ENCODE measurements at regions not wholly inside any gene's neighbourhood (a gene's known extent, or its start where the extent isn't known, plus 50 kb on each side); places are given as distances from the start of the nearest gene placed in this dataset.

- FAIRE-seq = no peak
- POLR2A ChIA-PET (ENCODE audit: partially characterized antibody) = interaction anchor here (1.7 kb wide), 1 partner anchor 10 kb away, joined by 5 read pairs; no protein-coding TSS in a partner anchor
- H2BK5ac ChIP-seq (ENCODE audit: low read depth, low read length) = no peak overlapping the region
- TF ChIP-seq NRF1 (IDR thresholded peaks at IDR 0.05; ENCODE audit: low read depth, low read length) (no peak), ATF2 (IDR thresholded peaks at IDR 0.05; ENCODE audit: low read length) (no peak), NANOG (IDR thresholded peaks at IDR 0.05; ENCODE audit: insufficient read depth, low read depth, low read length, poor library complexity, severe bottlenecking) (no peak), GTF2F1 (IDR thresholded peaks at IDR 0.05; ENCODE audit: borderline replicate concordance, low read depth, low read length) (no peak), SAP30 (IDR thresholded peaks at IDR 0.05; ENCODE audit: insufficient read depth, insufficient replicate concordance, low read length) (no peak), ATF3 (IDR thresholded peaks at IDR 0.05; ENCODE audit: insufficient read depth, low read depth, low read length) (no peak), CBX8 (IDR thresholded peaks at IDR 0.05; ENCODE audit: borderline replicate concordance, low read depth, low read length) (no peak), GABPA (IDR thresholded peaks at IDR 0.05; ENCODE audit: borderline replicate concordance, insufficient read depth, low read length) (no peak), BRCA1 (IDR thresholded peaks at IDR 0.05; ENCODE audit: low read depth, low read length) (no peak), TCF12 (IDR thresholded peaks at IDR 0.05; ENCODE audit: low read depth, low read length) (no peak), CHD2 (IDR thresholded peaks at IDR 0.05; ENCODE audit: low read length) (no peak)
Measured at GRCh38 chr5:17157916-17158529, 59.4 kb upstream of the BASP1 start.

More at GRCh38 chr5:17157916-17158529, 59.4 kb upstream of the BASP1 start:
- H3K4ac ChIP-seq (replicated peaks; ENCODE audit: insufficient read length, low read depth, low read length) = no peak overlapping the region
- DNase-seq (ENCODE audit: low read depth in 1 of 2, low spot score in 2 of 2) = no peak
- H2AFZ ChIP-seq (ENCODE audit: low read length) = no peak overlapping the region
- CTCF ChIA-PET (ENCODE audit: partially characterized antibody) = interaction anchor here (0.9 to 4.5 kb wide), 3 partner anchors 26 to 199 kb away, joined by 4 to 31 read pairs (median 13); no protein-coding TSS in a partner anchor
- no peak overlapping the region for H2BK12ac ChIP-seq (ENCODE audit: low read depth, low read length)
- H3K36me3 ChIP-seq (ENCODE audit: control insufficient read depth in 2 of 4, insufficient read depth in 4 of 4, low read length in 3 of 4) = no peaks in the 10 kb centered on the region
- no peak overlapping the region for H3K18ac ChIP-seq (ENCODE audit: extremely low read depth, low read length)
- no peak overlapping the region for H3K9ac ChIP-seq (replicated peaks in 1 of 4; ENCODE audit: extremely low read depth in 1 of 4, low read depth in 3 of 4, low read length in 3 of 4)
- no peak overlapping the region for H4K5ac ChIP-seq (ENCODE audit: insufficient read length, low read depth, low read length)
- no peak overlapping the region for H4K91ac ChIP-seq (replicated peaks; ENCODE audit: insufficient read length, low read length)
- no peak overlapping the region for H3K4me3 ChIP-seq (ENCODE audit: extremely low read depth in 1 of 4, insufficient read depth in 2 of 4, low read depth in 3 of 4, low read length in 4 of 4)
- no peak overlapping the region for H2BK120ac ChIP-seq (replicated peaks; ENCODE audit: low read depth, low read length)
- no peak overlapping the region for H3K4me2 ChIP-seq (ENCODE audit: insufficient read depth in 1 of 2, low read depth in 2 of 2, low read length in 2 of 2)
- 89% methylated on average over 7 of the region's 7 CpGs; no CpG with 5 or more reads in 1 of the 2 experiments for WGBS, 2 experiments (ENCODE audit: extremely low coverage in 1 of 2, insufficient coverage in 1 of 2, insufficient read length in 1 of 2, insufficient replicate concordance in 2 of 2, low coverage in 1 of 2, low lambda C conversion rate in 2 of 2, missing lambda C conversion rate in 1 of 2)
- H2AK5ac ChIP-seq (ENCODE audit: low read depth, low read length) = no peak overlapping the region
- no peak overlapping the region for H2BK20ac ChIP-seq (ENCODE audit: low read length)
- no peaks in the 10 kb centered on the region for H3K9me3 ChIP-seq (ENCODE audit: insufficient read depth in 2 of 2, low read depth in 1 of 2, low read length in 1 of 2)
- H3K4me1 ChIP-seq (replicated peaks in 1 of 4; ENCODE audit: control insufficient read depth in 3 of 4, insufficient read depth in 4 of 4, low read length in 3 of 4) = no peaks in the 10 kb centered on the region; a peak in 1 of 7 replicates
- H3K56ac ChIP-seq (replicated peaks; ENCODE audit: insufficient read length, low read depth, low read length) = no peak overlapping the region
- no peak overlapping the region; the same call in 1 of the 2 replicates for H4K8ac ChIP-seq (ENCODE audit: extremely low read depth, insufficient read depth, low read length)
- no peaks in the 10 kb centered on the region for H4K20me1 ChIP-seq (replicated peaks in 1 of 2; ENCODE audit: control insufficient read depth in 1 of 2, insufficient read depth in 2 of 2, low read length in 2 of 2)
- H3K79me2 ChIP-seq (ENCODE audit: control insufficient read depth in 1 of 2, insufficient read depth in 2 of 2, low read length in 2 of 2) = no peaks in the 10 kb centered on the region
- no peak overlapping the region for H2BK15ac ChIP-seq (ENCODE audit: low read length)
- no peak overlapping the region for H3K23ac ChIP-seq (ENCODE audit: insufficient read length)
- H3K27me3 ChIP-seq (replicated peaks in 1 of 4; ENCODE audit: control insufficient read depth in 3 of 4, extremely low read depth in 1 of 4, insufficient read depth in 3 of 4, low read length in 3 of 4) = no peaks in the 10 kb centered on the region
- no peaks in the 10 kb centered on the region for H3K23me2 ChIP-seq (ENCODE audit: low read depth, low read length)
- H3K27ac ChIP-seq (ENCODE audit: low read depth, low read length) = no peak overlapping the region
- no peak overlapping the region for H3K14ac ChIP-seq (ENCODE audit: insufficient read length)
- no peaks in the 10 kb centered on the region for H3K79me1 ChIP-seq (ENCODE audit: low read depth, low read length)

All from H1 (cell line).